Spleen (tissue), 11 donors: ENCODE measurements at regions not wholly inside any gene's neighbourhood (a gene's known extent, or its start where the extent isn't known, plus 50 kb on each side); places are given as distances from the start of the nearest gene placed in this dataset.

Source experiments
- DNase-seq: peaks from one replicate; pipeline ENCODE4 v3.0.0-alpha.2; 2020
- H3K27ac ChIP-seq, 8 donors: fragments of 200-600 bp; sonication (generic) in 7 of 8; 1 replicate in 4 of 8; 2 replicates in 4 of 8; pipeline versions ENCODE4 v1.5.0 to v1.8.0; 2016 to 2021; ENCODE audit warnings: inconsistent platforms in 4 of 8, mild to moderate bottlenecking in 4 of 8, moderate library complexity in 1 of 8
- H3K27me3 ChIP-seq, 7 donors: fragments of 200-600 bp; sonication (generic) in 6 of 7; replicated peaks in 1 of 7; 1 replicate in 4 of 7; 2 replicates in 3 of 7; pipeline versions ENCODE4 v1.5.0 to v1.8.0; 2016 to 2021; ENCODE audit warnings: inconsistent platforms in 3 of 7, mild to moderate bottlenecking in 1 of 7
- H3K36me3 ChIP-seq, 6 donors: fragments of 200-600 bp; sonication (generic) in 5 of 6; 1 replicate in 4 of 6; 2 replicates in 2 of 6; pipeline versions ENCODE4 v1.5.0 to v1.8.0; 2016 to 2021; ENCODE audit warnings: inconsistent platforms in 2 of 6
- H3K4me1 ChIP-seq, 6 donors: fragments of 200-600 bp; sonication (generic) in 5 of 6; 1 replicate in 3 of 6; 2 replicates in 3 of 6; pipeline versions ENCODE4 v1.5.0 to v1.8.0; 2016 to 2021; ENCODE audit warnings: inconsistent platforms in 3 of 6
- H3K4me3 ChIP-seq, 8 donors: fragments of 200-600 bp; sonication (generic) in 7 of 8; 1 replicate in 4 of 8; 2 replicates in 4 of 8; pipeline versions ENCODE4 v1.5.0 to v1.8.0; 2016 to 2021; ENCODE audit warnings: inconsistent platforms in 4 of 8, mild to moderate bottlenecking in 4 of 8, moderate library complexity in 2 of 8
- H3K9me3 ChIP-seq, 8 donors: fragments of 200-600 bp; sonication (generic) in 7 of 8; 1 replicate in 4 of 8; 2 replicates in 4 of 8; pipeline versions ENCODE4 v1.5.0 to v1.8.0; 2016 to 2021; ENCODE audit warnings: inconsistent platforms in 4 of 8
- CTCF ChIP-seq, 11 experiments: fragments of 200-600 bp in 7 of 11; fragments of 450-650 bp in 4 of 11; sonication (generic) in 4 of 11; IDR thresholded peaks in 8 of 11; conservative IDR thresholded peaks in 3 of 11; 1 replicate in 7 of 11; 2 replicates in 4 of 11; pipeline versions ENCODE4 v1.4.0 to v1.8.0; 2016 to 2021; ENCODE audit warnings: antibody characterized with exemption in 11 of 11, inconsistent platforms in 4 of 11, mild to moderate bottlenecking in 1 of 11
- POLR2A ChIP-seq, 3 donors: fragments of 450-650 bp; IDR thresholded peaks; one replicate each; pipeline ENCODE4 v1.5.1; 2017; ENCODE audit warnings: antibody characterized with exemption in 3 of 3, mild to moderate bottlenecking in 1 of 3
- POLR2AphosphoS5 ChIP-seq, 3 donors: sonication (generic); formaldehyde crosslinking; IDR thresholded peaks; one replicate each; pipeline ENCODE4 v1.5.1; 2017; ENCODE audit warnings: antibody characterized with exemption in 3 of 3
- WGBS, 5 donors: extraction: QIAGEN DNeasy Blood & Tissue Kit in 3 of 5; methylation state at CpG; one replicate each; pipeline versions ENCODE4 v1.1.5 to v1.1.7; 2013 to 2018; 5-methylcytosine and 5-hydroxymethylcytosine counted together
- intact Hi-C: fragments of 100-400 bp; cut with DNase I; formaldehyde crosslinking; loops from one replicate; pipeline ENCODE4 v1.15.0; 2023; ENCODE audit warnings: low total_unique reads
- donor health status: healthy with polysubstance abuse.
- donor health status: DM: no; HTN: no; CAD: no; lungs with moderate emphysema.
- donor health status: DM: no; HTN: no; CAD: no.
- donor health status: Bipolar disorder and iron deficiency.
- donor health status: healthy.
- donor health status: DM: no; HTN: no; CAD: no.
- donor health status: DM: yes; HTN: yes; CAD: no.

- 48 to 63% (median 53%) methylated on average over 5 of the region's 5 CpGs for WGBS, 5 donors
- intact Hi-C loops, result no loop called here
These were observed 308.5 kb downstream of the REEP3 start for GRCh38 chr10:63829573-63830149.

GRCh38 chr10:63832686-63833085 lies 311.5 kb downstream of the REEP3 start:
- H3K4me1 ChIP-seq, result no peaks in the 10 kb centered on the region
- TF ChIP-seq POLR2A (IDR thresholded peaks at IDR 0.05) (no peak), POLR2AphosphoS5 (IDR thresholded peaks at IDR 0.05) (no peak), CTCF (IDR thresholded peaks at IDR 0.05 in 8 of 11, conservative IDR thresholded peaks at IDR 0.05 in 3 of 11) (no peak)
- H3K27me3 ChIP-seq, result peaks cover 0 to 10% (median 0%) of the 10 kb centered on the region in 7 donors
- H3K27ac ChIP-seq, result no peak overlapping the region
- no peaks in the 10 kb centered on the region for H3K9me3 ChIP-seq
- H3K36me3 ChIP-seq, result no peaks in the 10 kb centered on the region
- no peak for DNase-seq
- intact Hi-C loops, result no loop called here
- no peak overlapping the region for H3K4me3 ChIP-seq

More at GRCh38 chr10:63829573-63830149, 308.5 kb downstream of the REEP3 start:
- H3K36me3 ChIP-seq, result no peaks in the 10 kb centered on the region
- H3K4me1 ChIP-seq, result no peaks in the 10 kb centered on the region
- H3K27me3 ChIP-seq, result peaks cover 0 to 10% (median 0%) of the 10 kb centered on the region in 7 donors
- H3K4me3 ChIP-seq, result no peak overlapping the region
- H3K9me3 ChIP-seq, result no peaks in the 10 kb centered on the region
- DNase-seq, result no peak
- no peak for TF ChIP-seq POLR2AphosphoS5 (IDR thresholded peaks at IDR 0.05)
- no peak overlapping the region for H3K27ac ChIP-seq

- no peaks in the 10 kb centered on the region for H3K4me1 ChIP-seq
- no peaks in the 10 kb centered on the region for H3K36me3 ChIP-seq
- peaks cover 0 to 8% (median 0%) of the 10 kb centered on the region in 7 donors for H3K27me3 ChIP-seq
- no peak for TF ChIP-seq POLR2A (IDR thresholded peaks at IDR 0.05)
- intact Hi-C loops, result no loop called here
- no peak overlapping the region for H3K27ac ChIP-seq
- no peak for DNase-seq
- no peaks in the 10 kb centered on the region for H3K9me3 ChIP-seq
- 54 to 73% (median 62%) methylated on average over 5 of the region's 5 CpGs for WGBS, 5 donors
- no peak overlapping the region for H3K4me3 ChIP-seq
These were observed 312.3 kb downstream of the REEP3 start for GRCh38 chr10:63833411-63834060.

GRCh38 chr10:63836666-63837442 lies 315.7 kb downstream of the REEP3 start:
- intact Hi-C loops, result no loop called here
- no peaks in the 10 kb centered on the region for H3K4me1 ChIP-seq
- no peaks in the 10 kb centered on the region for H3K36me3 ChIP-seq
- no peak overlapping the region for H3K4me3 ChIP-seq
- TF ChIP-seq CTCF (IDR thresholded peaks at IDR 0.05 in 8 of 11, conservative IDR thresholded peaks at IDR 0.05 in 3 of 11) (no peak), POLR2A (IDR thresholded peaks at IDR 0.05) (no peak), POLR2AphosphoS5 (IDR thresholded peaks at IDR 0.05) (no peak)
- WGBS, 5 donors, result 84 to 95% (median 92%) methylated on average over 4 of the region's 4 CpGs
- no peaks in the 10 kb centered on the region for H3K9me3 ChIP-seq
- H3K27ac ChIP-seq, result no peak overlapping the region
- no peak for DNase-seq
- H3K27me3 ChIP-seq, result peaks cover 0 to 13% (median 0%) of the 10 kb centered on the region in 7 donors

GRCh38 chr10:63841761-63842160 lies 320.6 kb downstream of the REEP3 start:
- Histone ChIP-seq H3K4me1 (no peaks in the 10 kb centered on the region), H3K9me3 (no peaks in the 10 kb centered on the region), H3K4me3 (no peak overlapping the region), H3K27ac (no peak overlapping the region), H3K27me3 (peaks cover 0 to 13% (median 0%) of the 10 kb centered on the region in 7 donors), H3K36me3 (no peaks in the 10 kb centered on the region)
- TF ChIP-seq POLR2AphosphoS5 (IDR thresholded peaks at IDR 0.05) (no peak), POLR2A (IDR thresholded peaks at IDR 0.05) (no peak), CTCF (IDR thresholded peaks at IDR 0.05 in 8 of 11, conservative IDR thresholded peaks at IDR 0.05 in 3 of 11) (no peak)
- intact Hi-C loops, result no loop called here
- WGBS, 5 donors, result 84 to 92% (median 89%) methylated on average over 5 of the region's 5 CpGs
- DNase-seq, result no peak
